Inflammatory macrophage treated with lipopolysaccharide for 4 hours (primary cell): ENCODE measurements at regions not wholly inside any gene's neighbourhood (a gene's known extent, or its start where the extent isn't known, plus 50 kb on each side); places are given as distances from the start of the nearest gene placed in this dataset.
A peak's percentile ranks its signal among the peaks of the same experiment; 100 is the strongest.
"Not testable (repeated sequence)": the region's sequence is repeated elsewhere in the genome, so short reads cannot be mapped to it uniquely, and the experiment has no call there.

Source experiments
- DNase-seq: peaks from one replicate; pipeline ENCODE4 v3.0.0-alpha.2; 2020

DNA sequence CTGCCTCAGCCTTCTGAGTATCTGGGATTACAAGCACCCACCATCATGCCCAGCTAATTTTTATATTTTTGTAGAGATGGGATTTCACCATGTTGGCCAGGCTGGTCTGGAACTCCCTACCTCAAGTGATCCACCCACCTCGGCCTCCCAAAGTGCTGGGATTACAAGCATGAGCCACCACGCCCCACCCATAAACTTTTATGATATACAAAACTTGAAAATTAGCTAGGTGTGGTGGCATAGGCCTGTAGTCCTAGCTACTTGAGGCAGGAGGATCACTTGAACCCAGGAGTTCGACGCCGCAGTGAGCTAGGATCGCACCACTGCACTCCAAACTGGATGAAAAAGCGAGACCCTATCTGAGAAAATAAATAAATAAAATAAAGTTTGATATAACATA is 149.5 kb upstream of the ATF7IP start:
- DNase-seq = not testable (repeated sequence)

DNA sequence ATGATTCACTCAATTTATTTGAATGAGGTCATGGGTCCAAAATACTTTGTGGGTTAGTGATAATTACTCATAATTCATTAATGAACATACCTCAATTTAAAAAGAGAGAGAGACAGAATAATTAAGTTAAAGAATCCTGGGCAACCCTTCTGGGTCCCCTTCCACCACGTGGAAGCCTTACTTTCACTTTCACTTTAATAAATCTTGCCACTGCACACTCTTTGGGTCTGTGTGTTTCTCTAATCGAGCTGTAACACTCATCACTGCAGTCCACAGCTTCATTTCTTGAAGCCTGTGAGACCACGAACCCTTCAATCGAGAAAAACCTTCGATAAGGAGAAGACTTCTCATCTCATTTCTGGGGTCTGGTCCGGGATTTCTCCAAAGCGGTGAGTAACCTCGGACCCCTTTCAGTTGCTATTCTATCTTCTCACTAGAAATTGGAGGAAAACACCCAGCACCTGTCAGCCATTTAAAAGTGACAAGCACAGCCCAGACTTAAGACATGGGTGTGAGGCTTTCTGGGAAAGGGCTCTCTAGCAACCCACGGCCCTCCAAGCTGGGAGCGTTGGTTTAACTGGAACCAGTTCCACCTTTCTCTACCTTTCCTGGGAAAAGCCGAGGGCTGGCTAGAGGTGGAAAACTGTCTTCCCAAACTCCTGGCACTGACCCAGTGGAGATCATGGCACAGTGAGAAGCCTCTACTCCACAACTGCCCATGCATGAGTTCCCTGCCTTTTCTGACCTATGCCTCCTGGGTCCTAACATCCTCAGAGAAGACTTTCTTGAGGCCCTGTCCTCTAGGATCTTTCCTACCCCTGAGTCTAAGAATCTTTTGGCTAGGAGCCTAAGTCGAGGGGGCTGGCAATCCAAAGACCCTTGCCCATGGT is 148.8 kb upstream of the ATF7IP start:
- peak; percentile 37 for DNase-seq

GRCh38 chr12:14219156-14219555 is 146.3 kb upstream of the ATF7IP start:
- DNase-seq = no peak

GRCh38 chr12:14219670-14220069 is 145.8 kb upstream of the ATF7IP start:
- not testable (repeated sequence) for DNase-seq

DNA sequence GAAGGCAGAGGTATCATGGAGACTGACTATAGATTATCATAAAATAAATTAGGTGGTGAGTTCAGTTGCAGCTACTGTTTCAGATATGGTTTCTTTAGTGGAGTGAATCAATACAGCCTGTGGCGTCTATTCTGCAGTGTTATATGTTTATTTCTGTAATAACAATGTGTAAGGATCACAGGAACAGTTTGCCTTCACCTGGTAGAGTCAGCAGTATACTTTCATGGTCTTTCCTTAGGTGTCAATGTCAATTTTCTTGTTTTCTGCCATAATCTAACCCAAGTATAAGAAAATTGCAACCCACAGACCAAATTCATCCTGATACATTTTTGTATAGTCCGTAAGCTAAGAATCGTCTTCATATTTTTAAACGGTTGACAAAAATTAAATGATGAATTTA is 140.4 kb upstream of the ATF7IP start:
- DNase-seq = no peak

- DNase-seq = not testable (repeated sequence)
These were observed 130.3 kb upstream of the ATF7IP start for GRCh38 chr12:14235176-14235575.

- DNase-seq = not testable (repeated sequence)
These were observed 128.8 kb upstream of the ATF7IP start for GRCh38 chr12:14236641-14237040.

- peak; percentile 43 for DNase-seq
These were observed 127.2 kb upstream of the ATF7IP start for GRCh38 chr12:14238221-14238792.

DNA sequence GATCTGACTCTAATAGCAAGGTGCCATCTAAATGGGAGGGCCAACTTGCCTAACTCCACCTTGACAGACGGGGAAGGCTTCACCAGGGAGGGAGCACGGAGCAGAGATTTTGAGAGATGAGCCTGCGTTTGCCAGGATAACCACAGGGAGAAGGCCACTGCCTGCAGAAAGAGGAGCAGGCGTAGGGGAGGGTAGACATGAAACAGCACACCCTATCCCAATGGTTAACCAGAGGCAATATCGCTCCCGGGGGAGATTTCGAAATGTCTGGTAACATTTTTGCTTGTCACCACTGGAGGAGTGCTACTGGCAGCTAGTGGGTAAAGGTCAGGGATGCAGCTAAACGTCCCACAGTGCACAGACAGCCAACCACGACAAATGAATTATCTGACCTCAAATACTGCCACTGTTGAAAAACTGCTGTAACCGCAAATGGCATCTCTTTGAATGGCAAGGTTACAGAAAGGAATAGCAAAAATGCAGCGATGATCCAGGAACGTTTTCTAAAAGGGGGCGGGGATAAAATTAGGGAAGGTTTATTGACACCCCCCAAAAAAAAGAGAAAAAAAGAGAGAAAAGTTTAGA is 126.0 kb upstream of the ATF7IP start:
- DNase-seq = peak; percentile 82

DNA sequence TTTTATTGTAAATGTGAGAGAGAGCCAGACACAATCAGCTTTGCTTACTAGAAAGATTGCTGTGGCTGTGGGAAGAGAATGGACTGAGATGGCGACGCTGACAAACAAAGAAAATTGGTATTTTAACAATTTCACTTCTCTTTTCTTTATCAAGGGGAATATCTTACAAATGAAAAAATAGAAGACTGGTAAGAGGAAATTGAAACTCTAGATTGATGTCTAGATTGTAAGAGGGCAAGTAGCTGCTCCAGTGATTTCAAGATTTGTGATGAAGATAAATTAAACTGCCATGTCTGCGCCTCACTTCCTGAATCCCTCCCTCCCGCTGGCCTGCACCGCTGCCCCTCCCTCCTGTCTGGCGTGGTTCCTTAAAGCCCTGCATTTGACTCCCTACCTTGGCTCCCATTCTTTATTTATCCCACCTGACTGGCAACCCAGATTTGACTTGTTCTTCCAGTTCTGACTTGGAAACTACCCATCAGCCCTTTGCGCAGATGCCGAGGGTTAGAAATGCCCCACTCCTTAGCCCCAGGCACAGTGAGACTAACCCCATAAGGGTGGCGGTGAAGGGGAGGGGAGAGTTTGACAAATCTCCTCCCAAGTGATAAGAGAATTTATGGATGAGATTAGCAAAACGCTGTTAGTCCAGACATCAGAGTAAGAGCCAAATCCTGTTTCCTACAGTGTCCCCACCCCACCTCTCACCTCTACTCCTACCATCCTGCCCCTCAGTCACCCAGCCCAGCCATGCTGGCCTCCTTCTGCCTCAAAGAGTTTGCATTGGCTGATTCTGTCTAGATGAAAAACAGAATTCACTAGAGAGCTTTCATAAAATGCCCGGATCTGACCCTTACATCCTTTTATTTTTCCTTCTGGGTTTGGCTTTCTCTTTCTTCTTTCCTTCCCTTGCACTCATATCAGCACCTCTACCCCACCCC is 125.3 kb upstream of the ATF7IP start:
- peak; percentile 63 for DNase-seq

DNA sequence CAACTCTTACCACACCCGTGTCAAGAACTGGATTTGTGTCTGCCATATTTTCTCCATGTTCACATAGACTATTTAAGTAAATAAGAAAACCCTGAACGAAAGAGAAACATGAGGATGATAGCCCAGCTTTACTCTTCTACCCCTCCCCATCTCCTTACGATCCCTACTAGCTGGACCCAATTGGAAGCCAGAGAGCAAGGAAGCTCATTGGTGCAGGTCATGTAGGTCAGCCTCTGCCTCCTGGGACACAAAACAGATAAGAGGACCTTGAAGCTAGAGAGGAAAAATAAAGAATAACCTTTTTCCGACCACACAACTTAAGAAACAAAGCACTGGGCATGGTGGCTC is 124.6 kb upstream of the ATF7IP start:
- no peak for DNase-seq

GRCh38 chr12:14242825-14243224 is 122.7 kb upstream of the ATF7IP start:
- DNase-seq = not testable (repeated sequence)

DNA sequence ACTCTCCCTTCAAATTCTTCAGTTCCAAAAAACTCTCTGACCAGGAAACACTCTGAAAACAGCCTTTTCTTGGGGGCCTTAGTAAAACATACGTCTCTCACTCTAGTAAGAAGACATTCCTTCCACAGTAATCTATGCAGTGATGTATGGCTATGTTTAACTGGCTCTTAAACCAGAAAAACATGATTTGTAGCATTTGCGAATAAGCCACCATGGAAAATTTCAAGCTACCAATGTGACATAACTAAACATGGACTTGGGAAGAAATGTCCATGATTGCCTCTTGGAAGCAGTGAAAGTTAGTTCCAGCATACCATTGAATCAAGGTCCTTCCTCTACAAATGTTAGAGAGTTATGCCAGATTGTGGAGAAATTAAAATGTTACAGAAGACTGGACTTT is 121.5 kb upstream of the ATF7IP start:
- no peak for DNase-seq

GRCh38 chr12:14244876-14245669 is 120.4 kb upstream of the ATF7IP start:
- no peak for DNase-seq

DNA sequence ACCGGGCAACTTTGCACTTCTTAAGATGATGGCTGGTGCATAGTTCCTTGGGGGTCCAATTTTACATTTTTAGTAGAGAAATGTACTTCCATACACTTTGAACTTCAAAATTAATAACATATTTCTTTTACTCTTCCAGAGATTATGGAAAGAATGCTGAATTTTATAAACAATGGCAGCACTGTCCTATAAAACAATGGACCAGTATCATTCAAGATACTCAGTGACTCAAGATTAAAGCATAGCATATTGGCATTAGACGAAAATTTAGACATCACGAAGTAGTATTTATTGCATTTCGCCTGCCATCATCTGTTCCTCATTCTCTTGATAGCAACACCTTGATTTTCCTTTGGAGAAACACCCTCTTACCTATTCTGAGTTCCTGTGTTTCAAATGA is 118.3 kb upstream of the ATF7IP start:
- DNase-seq = no peak

DNA sequence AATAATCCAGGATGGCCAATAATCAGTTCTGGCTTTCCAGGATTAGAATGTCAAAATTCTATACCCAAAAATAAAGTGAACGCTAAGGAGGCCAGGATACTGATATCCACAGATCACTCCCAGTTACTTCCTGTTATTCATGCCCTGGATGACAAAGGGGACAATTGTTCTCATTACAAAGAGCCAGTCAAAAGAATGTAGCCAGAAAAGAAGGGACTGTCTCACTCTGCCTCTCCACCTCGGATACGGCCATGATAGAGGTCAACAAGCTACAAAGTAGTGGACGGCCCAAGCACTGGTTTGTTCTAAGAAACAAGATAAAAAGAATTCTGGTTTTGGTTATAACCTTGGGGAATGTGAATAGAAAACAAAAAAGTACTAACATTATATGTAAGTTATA is 116.1 kb upstream of the ATF7IP start:
- no peak for DNase-seq

- peak; percentile 77 for DNase-seq
These were observed 112.8 kb upstream of the ATF7IP start for GRCh38 chr12:14252697-14253096.

- DNase-seq = no peak
These were observed 112.0 kb upstream of the ATF7IP start for GRCh38 chr12:14253496-14253895.

- no peak for DNase-seq
These were observed 110.7 kb upstream of the ATF7IP start for GRCh38 chr12:14254781-14255180.

DNA sequence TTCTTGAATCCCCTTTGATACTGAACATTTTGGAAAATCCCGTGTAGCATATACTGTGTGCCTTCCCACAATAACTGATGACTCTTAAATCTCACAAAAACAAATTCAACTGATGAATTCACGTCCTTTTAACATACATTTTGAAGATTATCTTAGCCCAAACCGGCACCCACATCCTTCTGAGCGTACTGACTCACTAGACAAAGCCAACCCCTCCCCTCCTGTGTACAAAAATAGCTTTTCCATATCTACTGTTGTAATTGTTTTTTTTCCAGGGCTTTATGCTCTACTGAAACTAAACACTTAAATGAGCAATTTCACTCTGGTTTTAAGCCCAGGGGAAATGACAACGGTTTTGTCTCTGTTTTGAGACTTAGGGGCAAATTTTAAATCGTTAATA is 109.4 kb upstream of the ATF7IP start:
- no peak for DNase-seq

- DNase-seq = peak; percentile 88
These were observed 108.8 kb upstream of the ATF7IP start for GRCh38 chr12:14256555-14257169.

- no peak for DNase-seq
These were observed 108.2 kb upstream of the ATF7IP start for GRCh38 chr12:14257303-14257733.
